ENCODE measurements at regions not wholly inside any gene's neighbourhood (a gene's known extent, or its start where the extent isn't known, plus 50 kb on each side); places are given as distances from the start of the nearest gene placed in this dataset.

- TF ChIP-seq CTCF (IDR thresholded peaks at IDR 0.05) (no peak), GATA3 (IDR thresholded peaks at IDR 0.05; ENCODE audit: borderline replicate concordance) (no peak), RAD21 (conservative IDR thresholded peaks at IDR 0.05 in 1 of 2, IDR thresholded peaks at IDR 0.05 in 1 of 2) (no peak), HMGXB4 (CRISPR knock-in tag; IDR thresholded peaks at IDR 0.05; ENCODE audit: borderline replicate concordance) (no peak), JUNB (IDR thresholded peaks at IDR 0.05) (no peak), POLR2A (IDR thresholded peaks at IDR 0.05; ENCODE audit: low read length) (no peak), JUN (IDR thresholded peaks at IDR 0.05) (no peak), SREBF2 (IDR thresholded peaks at IDR 0.05) (no peak), ZFP36 (IDR thresholded peaks at IDR 0.05; ENCODE audit: borderline replicate concordance, partially characterized antibody) (no peak), PHF8 (IDR thresholded peaks at IDR 0.05; ENCODE audit: borderline replicate concordance, low read depth) (no peak), REST (IDR thresholded peaks at IDR 0.05) (no peak)
Measured at GRCh38 chr9:135387976-135388375, 91.6 kb upstream of the PPP1R26 start.

Data from A549 (cell line).